ENCODE measurements at regions not wholly inside any gene's neighbourhood (a gene's known extent, or its start where the extent isn't known, plus 50 kb on each side); places are given as distances from the start of the nearest gene placed in this dataset.

DNA sequence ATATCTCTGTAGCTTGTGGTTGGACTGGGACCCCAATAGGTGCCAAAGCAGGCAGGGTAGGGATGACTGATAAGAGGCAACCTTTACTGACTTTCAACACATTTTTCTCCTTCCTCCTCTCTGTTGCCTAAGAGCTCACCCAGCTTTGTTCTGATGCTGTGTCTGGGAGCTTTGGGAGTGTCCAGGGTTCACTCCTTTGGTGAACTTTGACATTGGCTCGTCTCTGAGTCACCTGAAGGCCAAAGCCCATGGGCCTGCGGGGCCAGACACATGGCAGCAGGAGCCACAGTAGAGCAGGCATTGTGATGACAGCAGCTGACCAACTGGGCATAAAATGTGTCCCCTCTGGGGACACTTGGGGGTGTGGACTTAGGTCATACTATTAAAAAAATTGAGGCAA is 99.5 kb upstream of the ZNF644 start:
- RAD21 ChIA-PET (ENCODE audit: unreplicated experiment): interaction anchor here (0.6 kb wide), 1 partner anchor 154 kb away, joined by 4 read pairs; no protein-coding TSS in a partner anchor

More for the DNA sequence above, 99.5 kb upstream of the ZNF644 start:
- FAIRE-seq (no peak), ATAC-seq (no peak), DNase-seq (ENCODE audit: low read depth, low spot score) (no peak)
- 31% methylated on average over 2 of the region's 2 CpGs for WGBS (ENCODE audit: insufficient coverage, insufficient replicate concordance, low lambda C conversion rate, missing lambda C conversion rate)
- POLR2A ChIA-PET: no interaction called here
- Histone ChIP-seq H3K36me3 (ENCODE audit: control insufficient read depth in 2 of 2, insufficient read depth in 2 of 2, low read length in 1 of 2) (no peaks in the 10 kb centered on the region), H3K79me2 (ENCODE audit: control insufficient read depth, insufficient read depth, low read length) (no peaks in the 10 kb centered on the region), H4K20me1 (ENCODE audit: control insufficient read depth, insufficient read depth) (no peaks in the 10 kb centered on the region), H2AFZ (ENCODE audit: control insufficient read depth, low read depth, low read length) (no peak overlapping the region), H3K27me3 (replicated peaks in 1 of 2; ENCODE audit: control insufficient read depth in 2 of 2, insufficient read depth in 2 of 2, low read length in 1 of 2) (no peaks in the 10 kb centered on the region), H3K4me2 (ENCODE audit: control insufficient read depth, insufficient read depth) (no peak overlapping the region), H3K9me3 (replicated peaks; ENCODE audit: control insufficient read depth, insufficient read depth, low read length) (no peaks in the 10 kb centered on the region), H3K4me3 (no peak overlapping the region), H3K9ac (ENCODE audit: control insufficient read depth, insufficient read depth, low read length) (no peak overlapping the region), H3K27ac (ENCODE audit: control insufficient read depth, insufficient read depth) (no peak overlapping the region), H3K4me1 (ENCODE audit: control insufficient read depth, insufficient read depth, low read length) (no peaks in the 10 kb centered on the region)
- CTCF ChIA-PET: interaction anchor here (5.3 kb wide), 1 partner anchor 44 kb away, joined by 24 read pairs; no protein-coding TSS in a partner anchor
- intact Hi-C loops (cut with micrococcal nuclease; ENCODE audit: unreplicated experiment): no loop called here
- TF ChIP-seq, protein P1, sequence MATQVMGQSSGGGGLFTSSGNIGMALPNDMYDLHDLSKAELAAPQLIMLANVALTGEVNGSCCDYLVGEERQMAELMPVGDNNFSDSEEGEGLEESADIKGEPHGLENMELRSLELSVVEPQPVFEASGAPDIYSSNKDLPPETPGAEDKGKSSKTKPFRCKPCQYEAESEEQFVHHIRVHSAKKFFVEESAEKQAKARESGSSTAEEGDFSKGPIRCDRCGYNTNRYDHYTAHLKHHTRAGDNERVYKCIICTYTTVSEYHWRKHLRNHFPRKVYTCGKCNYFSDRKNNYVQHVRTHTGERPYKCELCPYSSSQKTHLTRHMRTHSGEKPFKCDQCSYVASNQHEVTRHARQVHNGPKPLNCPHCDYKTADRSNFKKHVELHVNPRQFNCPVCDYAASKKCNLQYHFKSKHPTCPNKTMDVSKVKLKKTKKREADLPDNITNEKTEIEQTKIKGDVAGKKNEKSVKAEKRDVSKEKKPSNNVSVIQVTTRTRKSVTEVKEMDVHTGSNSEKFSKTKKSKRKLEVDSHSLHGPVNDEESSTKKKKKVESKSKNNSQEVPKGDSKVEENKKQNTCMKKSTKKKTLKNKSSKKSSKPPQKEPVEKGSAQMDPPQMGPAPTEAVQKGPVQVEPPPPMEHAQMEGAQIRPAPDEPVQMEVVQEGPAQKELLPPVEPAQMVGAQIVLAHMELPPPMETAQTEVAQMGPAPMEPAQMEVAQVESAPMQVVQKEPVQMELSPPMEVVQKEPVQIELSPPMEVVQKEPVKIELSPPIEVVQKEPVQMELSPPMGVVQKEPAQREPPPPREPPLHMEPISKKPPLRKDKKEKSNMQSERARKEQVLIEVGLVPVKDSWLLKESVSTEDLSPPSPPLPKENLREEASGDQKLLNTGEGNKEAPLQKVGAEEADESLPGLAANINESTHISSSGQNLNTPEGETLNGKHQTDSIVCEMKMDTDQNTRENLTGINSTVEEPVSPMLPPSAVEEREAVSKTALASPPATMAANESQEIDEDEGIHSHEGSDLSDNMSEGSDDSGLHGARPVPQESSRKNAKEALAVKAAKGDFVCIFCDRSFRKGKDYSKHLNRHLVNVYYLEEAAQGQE (IDR thresholded peaks at IDR 0.05; ENCODE audit: low read depth, low read length): no peak
- no peak for TF ChIP-seq GABPA (IDR thresholded peaks at IDR 0.05; ENCODE audit: low read depth)
- TF ChIP-seq SREBF2 (IDR thresholded peaks at IDR 0.05; ENCODE audit: low read length): no peak
- no peak for TF ChIP-seq FOXM1 (IDR thresholded peaks at IDR 0.05; ENCODE audit: low read depth, low read length)
- TF ChIP-seq SMARCA5 (IDR thresholded peaks at IDR 0.05): no peak
- TF ChIP-seq MXI1 (IDR thresholded peaks at IDR 0.05; ENCODE audit: low read depth, low read length): no peak
- TF ChIP-seq KAT2A (conservative IDR thresholded peaks at IDR 0.05; ENCODE audit: control insufficient read depth, low read depth, low read length): no peak
- no peak for TF ChIP-seq IRF3 (IDR thresholded peaks at IDR 0.05)
- no peak for TF ChIP-seq STAT3 (IDR thresholded peaks at IDR 0.05; ENCODE audit: low read depth, low read length)
- TF ChIP-seq RCOR1 (conservative IDR thresholded peaks at IDR 0.05; ENCODE audit: low read depth, low read length): no peak
- TF ChIP-seq BHLHE40 (IDR thresholded peaks at IDR 0.05; ENCODE audit: borderline replicate concordance in 1 of 2, low read depth in 2 of 2, low read length in 1 of 2): no peak
- no peak for TF ChIP-seq HDGF (IDR thresholded peaks at IDR 0.05)
- no peak for TF ChIP-seq CUX1 (IDR thresholded peaks at IDR 0.05; ENCODE audit: insufficient replicate concordance, low read depth, low read length)
- no peak for TF ChIP-seq JUNB (IDR thresholded peaks at IDR 0.05)
- no TSS peak for BruUV-seq (replicated peaks)
- SMC1A ChIA-PET (ENCODE audit: uncharacterized antibody, unreplicated experiment): interaction anchor here (1.1 to 1.6 kb wide), 2 partner anchors 23 to 400 kb away, joined by 3 read pairs; no protein-coding TSS in a partner anchor
- in situ Hi-C loops (cut with MboI): no loop called here
